ENCODE measurements at regions not wholly inside any gene's neighbourhood (a gene's known extent, or its start where the extent isn't known, plus 50 kb on each side); places are given as distances from the start of the nearest gene placed in this dataset.

- TF ChIP-seq CTCF (IDR thresholded peaks at IDR 0.05) (no peak), POLR2A (IDR thresholded peaks at IDR 0.05) (no peak)
These were observed 335.7 kb downstream of the SQOR start for GRCh38 chr15:45970542-45970941.

Data from body of pancreas (tissue), 4 donors.